ENCODE measurements at regions not wholly inside any gene's neighbourhood (a gene's known extent, or its start where the extent isn't known, plus 50 kb on each side); places are given as distances from the start of the nearest gene placed in this dataset.

DNA sequence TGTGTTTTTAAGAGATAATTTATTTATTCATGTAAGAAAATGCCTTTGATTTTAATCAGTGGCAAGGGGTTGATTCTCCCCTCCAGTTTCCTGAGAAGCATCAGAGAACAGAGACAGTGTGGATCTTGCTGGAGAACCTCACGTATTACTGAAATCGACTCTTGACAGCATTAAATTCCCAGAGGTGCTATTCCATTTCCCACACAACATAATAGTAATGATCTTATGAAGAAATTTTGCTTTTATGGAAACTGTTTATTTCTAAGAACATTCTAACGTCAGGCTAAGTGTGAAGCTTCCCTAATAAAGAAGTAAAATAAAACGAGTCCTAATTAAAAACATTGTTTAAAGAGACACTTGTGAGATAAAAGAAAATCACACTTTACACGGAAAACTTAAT is 293.1 kb upstream of the NRP1 start:
- Histone ChIP-seq H3K4me1 (peaks cover 0 to 8% (median 0%) of the 10 kb centered on the region in 3 donors), H3K36me3 (no peaks in the 10 kb centered on the region), H3K27ac (no peak overlapping the region), H3K9me3 (no peaks in the 10 kb centered on the region), H3K27me3 (no peaks in the 10 kb centered on the region), H3K4me3 (no peak overlapping the region)
- ATAC-seq: no peak
- no peak for TF ChIP-seq EP300 (IDR thresholded peaks at IDR 0.05)
- TF ChIP-seq, protein P1, sequence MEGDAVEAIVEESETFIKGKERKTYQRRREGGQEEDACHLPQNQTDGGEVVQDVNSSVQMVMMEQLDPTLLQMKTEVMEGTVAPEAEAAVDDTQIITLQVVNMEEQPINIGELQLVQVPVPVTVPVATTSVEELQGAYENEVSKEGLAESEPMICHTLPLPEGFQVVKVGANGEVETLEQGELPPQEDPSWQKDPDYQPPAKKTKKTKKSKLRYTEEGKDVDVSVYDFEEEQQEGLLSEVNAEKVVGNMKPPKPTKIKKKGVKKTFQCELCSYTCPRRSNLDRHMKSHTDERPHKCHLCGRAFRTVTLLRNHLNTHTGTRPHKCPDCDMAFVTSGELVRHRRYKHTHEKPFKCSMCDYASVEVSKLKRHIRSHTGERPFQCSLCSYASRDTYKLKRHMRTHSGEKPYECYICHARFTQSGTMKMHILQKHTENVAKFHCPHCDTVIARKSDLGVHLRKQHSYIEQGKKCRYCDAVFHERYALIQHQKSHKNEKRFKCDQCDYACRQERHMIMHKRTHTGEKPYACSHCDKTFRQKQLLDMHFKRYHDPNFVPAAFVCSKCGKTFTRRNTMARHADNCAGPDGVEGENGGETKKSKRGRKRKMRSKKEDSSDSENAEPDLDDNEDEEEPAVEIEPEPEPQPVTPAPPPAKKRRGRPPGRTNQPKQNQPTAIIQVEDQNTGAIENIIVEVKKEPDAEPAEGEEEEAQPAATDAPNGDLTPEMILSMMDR (IDR thresholded peaks at IDR 0.05): no peak
- TF ChIP-seq POLR2AphosphoS5 (IDR thresholded peaks at IDR 0.05): no peak
- no peak for TF ChIP-seq POLR2A (IDR thresholded peaks at IDR 0.05)
- 53 to 70% methylated on average over 5 of the region's 5 CpGs for WGBS, 2 donors (ENCODE audit: low coverage in 1 of 2)

DNA sequence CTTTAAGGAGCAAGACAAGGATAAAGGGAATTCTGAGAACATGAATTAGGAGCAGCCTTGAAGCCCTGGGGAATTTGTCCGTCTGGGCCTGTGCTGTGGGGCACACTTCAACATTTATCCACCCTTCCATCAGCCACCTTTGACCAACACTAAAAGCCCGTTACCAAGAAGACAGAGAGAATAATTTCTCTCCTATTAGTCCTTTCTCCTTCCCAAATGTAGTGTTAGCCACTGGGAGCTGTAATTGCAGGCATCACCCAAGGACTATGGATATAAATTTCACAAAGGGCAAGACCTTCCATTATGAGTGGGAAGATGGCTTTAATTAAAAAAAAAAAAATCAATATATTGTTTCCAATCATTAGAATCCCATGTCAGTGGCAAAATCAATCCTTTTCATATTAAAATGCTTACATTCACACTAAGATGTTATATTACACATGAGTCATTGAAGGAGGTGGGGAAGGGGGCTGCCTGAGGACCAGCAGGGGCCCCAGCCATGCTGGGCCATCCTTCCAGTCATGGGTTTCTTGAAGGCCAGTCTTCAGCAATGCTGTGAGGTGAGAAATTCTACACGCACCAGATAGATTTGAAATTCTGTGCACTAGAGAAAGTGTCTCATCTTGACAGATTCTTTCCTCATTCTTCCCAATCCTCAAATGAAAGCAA is 292.5 kb upstream of the NRP1 start:
- Histone ChIP-seq H3K9me3 (no peaks in the 10 kb centered on the region), H3K27me3 (no peaks in the 10 kb centered on the region), H3K27ac (no peak overlapping the region), H3K4me3 (no peak overlapping the region), H3K36me3 (no peaks in the 10 kb centered on the region), H3K4me1 (peaks cover 0 to 1% (median 0%) of the 10 kb centered on the region in 3 donors)
- WGBS, 2 donors (ENCODE audit: low coverage in 1 of 2): 97% methylated on average over 3 of the region's 3 CpGs; no CpG with 5 or more reads in 1 of the 2 donors
- TF ChIP-seq POLR2AphosphoS5 (IDR thresholded peaks at IDR 0.05): no peak
- no peak for TF ChIP-seq POLR2A (IDR thresholded peaks at IDR 0.05)
- TF ChIP-seq, protein P1 (IDR thresholded peaks at IDR 0.05): no peak
- no peak for TF ChIP-seq EP300 (IDR thresholded peaks at IDR 0.05)
- ATAC-seq: no peak

DNA sequence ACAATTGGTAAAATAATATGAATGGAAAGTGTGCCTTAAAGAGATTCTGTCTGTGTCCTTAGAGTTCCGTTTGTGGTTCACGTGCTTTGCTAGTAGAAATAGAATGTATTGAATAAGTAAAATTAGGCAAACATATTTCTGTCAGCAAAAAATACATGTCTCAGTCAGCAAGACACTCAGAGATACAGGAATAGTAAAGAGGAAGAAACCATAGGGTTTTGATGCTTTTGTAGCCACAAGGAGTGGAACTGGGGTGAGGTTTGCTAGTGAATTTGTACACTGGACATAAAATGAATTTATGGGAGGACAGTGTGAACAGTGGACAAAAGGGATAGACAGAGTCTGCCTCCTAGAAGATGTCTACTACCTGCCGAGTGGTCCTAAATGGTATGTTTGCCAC is 289.2 kb upstream of the NRP1 start:
- ATAC-seq: no peak
- 88 to 97% methylated on average over 3 of the region's 3 CpGs for WGBS, 2 donors (ENCODE audit: low coverage in 1 of 2)
- no peaks in the 10 kb centered on the region for H3K27me3 ChIP-seq
- H3K9me3 ChIP-seq: no peaks in the 10 kb centered on the region
- peak overlapping the region in 1 of 4 donors; percentile 42 for H3K27ac ChIP-seq
- TF ChIP-seq, protein P1 (IDR thresholded peaks at IDR 0.05): no peak
- TF ChIP-seq POLR2A (IDR thresholded peaks at IDR 0.05) (no peak), EP300 (IDR thresholded peaks at IDR 0.05) (no peak), POLR2AphosphoS5 (IDR thresholded peaks at IDR 0.05) (peak; percentile 38)
- H3K4me3 ChIP-seq: no peak overlapping the region
- H3K4me1 ChIP-seq: no peaks in the 10 kb centered on the region
- H3K36me3 ChIP-seq: no peaks in the 10 kb centered on the region

DNA sequence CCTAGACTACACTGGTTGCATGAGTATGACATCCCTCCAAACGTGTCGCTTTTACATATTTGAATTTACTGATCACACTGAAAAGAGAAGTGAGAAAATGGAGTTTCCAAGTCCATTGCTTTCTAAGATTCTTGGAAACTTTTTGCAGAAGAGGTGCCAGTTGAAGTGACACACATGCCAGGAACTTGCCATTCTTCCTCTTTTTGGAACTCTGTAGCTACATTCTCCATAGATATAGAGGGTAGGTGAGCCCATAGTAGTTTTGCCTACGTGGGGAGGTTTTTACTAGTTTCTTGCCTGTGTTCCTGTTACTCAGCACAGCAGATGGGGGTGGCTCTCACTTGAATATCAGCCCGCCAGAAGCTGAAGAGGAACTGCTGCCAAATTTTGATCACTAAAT is 286.6 kb upstream of the NRP1 start:
- TF ChIP-seq EP300 (IDR thresholded peaks at IDR 0.05): no peak
- TF ChIP-seq, protein P1 (IDR thresholded peaks at IDR 0.05): no peak
- Histone ChIP-seq H3K4me1 (no peaks in the 10 kb centered on the region), H3K9me3 (no peaks in the 10 kb centered on the region), H3K4me3 (no peak overlapping the region), H3K27me3 (no peaks in the 10 kb centered on the region), H3K36me3 (no peaks in the 10 kb centered on the region), H3K27ac (no peak overlapping the region)
- ATAC-seq: no peak
- 68 to 70% methylated on average over 3 to 4 of the region's 4 CpGs for WGBS, 2 donors (ENCODE audit: low coverage in 1 of 2)

DNA sequence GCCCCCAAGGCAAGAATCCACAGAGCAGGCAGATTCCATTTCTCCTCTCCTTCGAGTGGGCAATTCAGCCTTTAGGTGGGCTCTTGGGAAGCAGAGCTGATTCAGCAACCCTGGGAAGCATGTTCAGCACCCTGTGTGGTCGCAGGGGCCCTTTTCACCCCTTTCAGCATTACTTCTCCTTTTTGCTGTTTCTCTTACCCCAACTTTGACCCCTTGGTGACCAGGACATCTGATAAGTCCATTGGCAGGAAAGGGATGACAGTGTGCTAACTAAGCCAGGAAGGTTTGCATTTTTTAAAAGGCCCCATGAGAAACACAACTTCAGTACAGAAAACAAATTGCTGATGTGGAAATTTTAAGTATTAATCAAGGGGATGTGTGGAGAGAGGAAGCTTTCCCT is 283.7 kb upstream of the NRP1 start:
- H3K27me3 ChIP-seq: no peaks in the 10 kb centered on the region
- no peaks in the 10 kb centered on the region for H3K9me3 ChIP-seq
- H3K4me1 ChIP-seq: no peaks in the 10 kb centered on the region
- H3K36me3 ChIP-seq: no peaks in the 10 kb centered on the region
- no peak overlapping the region for H3K27ac ChIP-seq
- TF ChIP-seq EP300 (IDR thresholded peaks at IDR 0.05) (no peak), POLR2A (IDR thresholded peaks at IDR 0.05) (no peak), POLR2AphosphoS5 (IDR thresholded peaks at IDR 0.05) (no peak)
- TF ChIP-seq, protein P1 (IDR thresholded peaks at IDR 0.05): no peak
- no peak for ATAC-seq
- H3K4me3 ChIP-seq: no peak overlapping the region
- 78% methylated on average over 2 of the region's 2 CpGs; no CpG with 5 or more reads in 1 of the 2 donors for WGBS, 2 donors (ENCODE audit: low coverage in 1 of 2)
